KOPT-K1 (cell line): ENCODE measurements at regions not wholly inside any gene's neighbourhood (a gene's known extent, or its start where the extent isn't known, plus 50 kb on each side); places are given as distances from the start of the nearest gene placed in this dataset.
A peak's percentile ranks its signal among the peaks of the same experiment; 100 is the strongest.

ENCODE experiments used
- H3K27ac ChIP-seq: fragments of 200-600 bp; sonication (generic); 2 replicates; pipeline ENCODE4 v1.5.1; 2016; ENCODE audit warnings: antibody characterized with exemption, mild to moderate bottlenecking, low read depth, low read length; ENCODE audit not compliant: poor library complexity, severe bottlenecking
- H3K36me3 ChIP-seq: fragments of 200-600 bp; sonication (generic); 2 replicates; pipeline ENCODE4 v1.5.1; 2017; ENCODE audit warnings: antibody characterized with exemption, mild to moderate bottlenecking, low read length, moderate library complexity; ENCODE audit not compliant: insufficient read depth
- H3K9me3 ChIP-seq: fragments of 200-600 bp; sonication (generic); 2 replicates; pipeline ENCODE4 v1.5.1; 2017; ENCODE audit warnings: antibody characterized with exemption, low read length, mild to moderate bottlenecking; ENCODE audit not compliant: insufficient read depth, poor library complexity, severe bottlenecking

DNA sequence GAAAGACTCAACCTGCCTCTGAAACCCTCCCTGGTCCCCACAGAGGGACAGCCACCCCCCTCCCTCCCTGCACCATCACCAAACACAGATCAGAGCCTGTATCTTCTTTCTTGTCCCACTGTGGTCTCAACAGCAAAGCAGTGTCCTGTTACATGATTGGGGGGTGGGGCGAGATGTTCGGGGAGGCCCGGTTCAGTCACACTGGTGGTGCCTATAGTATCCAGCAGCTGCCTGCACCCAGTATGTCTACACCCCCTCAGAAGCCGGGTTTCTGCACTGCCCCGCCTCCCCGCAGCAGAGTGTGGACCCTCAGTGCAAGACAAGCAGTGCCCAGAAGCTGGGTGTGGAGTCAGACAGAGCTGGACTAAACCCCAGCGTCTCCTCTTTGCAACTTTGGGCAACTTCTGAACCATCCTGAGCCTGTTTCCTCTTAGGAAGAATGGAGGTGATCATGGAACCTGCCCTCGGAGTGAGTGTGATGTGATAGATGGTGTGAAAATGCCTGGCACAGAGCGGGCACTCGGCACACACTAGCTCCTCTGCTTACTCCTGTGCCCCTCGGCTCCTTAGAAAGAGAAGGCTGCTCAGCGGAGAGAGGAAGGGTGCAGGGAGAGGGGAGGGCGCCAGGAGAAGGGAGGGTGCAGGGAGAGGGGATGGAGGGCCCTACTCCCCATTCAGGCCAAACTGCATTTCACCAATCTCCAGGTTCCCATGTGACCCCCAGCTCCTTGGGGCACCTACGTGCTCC lies 84.0 kb upstream of the TNRC6C start:
- H3K36me3 ChIP-seq = no peaks in the 10 kb centered on the region
- peaks cover 14% of the 10 kb centered on the region for H3K9me3 ChIP-seq
- H3K27ac ChIP-seq = peak overlapping the region; percentile 70

DNA sequence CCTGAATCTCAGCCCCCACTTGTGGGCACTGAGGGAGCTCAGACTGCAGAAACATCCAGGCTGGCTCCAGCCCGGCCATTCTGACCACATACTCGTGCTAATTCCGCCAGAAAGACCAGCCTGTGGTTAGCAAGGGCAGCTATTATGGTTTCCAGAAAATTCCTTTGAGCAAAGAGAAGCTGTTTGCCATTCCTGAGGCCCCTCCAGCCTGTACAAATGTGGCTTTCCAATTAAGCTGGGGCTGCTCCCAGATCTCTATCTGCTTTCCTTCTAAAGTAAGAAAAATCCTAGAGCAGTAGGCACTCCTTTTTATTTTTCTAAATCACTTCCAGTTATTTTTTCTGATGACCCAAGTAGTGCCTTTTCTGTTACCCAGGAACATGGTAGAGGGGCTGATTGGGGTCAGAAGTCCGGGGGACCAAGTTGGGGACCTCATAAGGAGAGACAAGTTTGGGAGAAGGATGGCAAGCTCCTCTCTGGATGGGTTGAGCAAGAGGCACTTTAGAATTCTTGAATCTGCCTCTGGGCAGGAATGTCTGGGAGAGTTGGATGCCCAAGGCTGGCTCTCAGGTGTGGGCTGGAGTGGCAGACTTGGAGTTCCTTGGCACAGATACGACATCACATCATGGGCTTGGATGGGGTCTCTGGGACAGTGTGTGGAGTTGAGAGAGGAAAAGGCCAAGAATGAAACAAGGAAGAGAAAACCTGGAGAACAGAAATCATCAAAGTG lies 83.3 kb upstream of the TNRC6C start:
- H3K27ac ChIP-seq = peak overlapping the region; percentile 70
- peaks cover 14% of the 10 kb centered on the region for H3K9me3 ChIP-seq
- no peaks in the 10 kb centered on the region for H3K36me3 ChIP-seq

DNA sequence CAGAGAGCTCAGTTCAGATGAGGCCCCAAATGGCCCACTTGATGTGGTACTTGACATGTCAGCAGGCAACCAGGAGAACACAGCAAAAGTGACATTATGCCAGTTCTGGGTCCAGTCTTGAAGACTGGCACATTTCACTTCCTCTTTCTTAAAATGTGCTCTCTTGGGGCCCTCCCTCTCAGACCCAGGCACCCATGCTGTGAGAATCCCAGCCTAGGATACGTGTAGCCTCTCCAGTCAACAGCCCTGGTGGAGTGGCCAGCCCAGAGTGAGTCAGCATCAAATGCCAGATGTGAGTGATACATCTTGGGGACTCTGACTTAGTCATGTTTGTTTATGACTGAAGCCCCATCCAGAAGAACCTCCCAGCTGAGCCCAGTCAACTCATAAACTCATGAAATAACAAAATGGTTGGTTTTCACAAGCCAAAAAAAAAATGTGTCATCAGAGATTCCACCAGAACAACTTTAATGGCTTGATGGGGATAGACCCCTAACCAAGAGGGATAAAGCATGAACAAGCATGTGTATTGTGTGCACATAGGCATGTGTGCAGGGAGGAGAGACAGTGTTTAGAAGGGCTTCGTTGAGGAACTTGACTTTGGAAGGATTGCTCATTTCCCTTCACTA lies 82.5 kb upstream of the TNRC6C start:
- no peaks in the 10 kb centered on the region for H3K36me3 ChIP-seq
- H3K9me3 ChIP-seq = peaks cover 14% of the 10 kb centered on the region
- H3K27ac ChIP-seq = no peak overlapping the region

DNA sequence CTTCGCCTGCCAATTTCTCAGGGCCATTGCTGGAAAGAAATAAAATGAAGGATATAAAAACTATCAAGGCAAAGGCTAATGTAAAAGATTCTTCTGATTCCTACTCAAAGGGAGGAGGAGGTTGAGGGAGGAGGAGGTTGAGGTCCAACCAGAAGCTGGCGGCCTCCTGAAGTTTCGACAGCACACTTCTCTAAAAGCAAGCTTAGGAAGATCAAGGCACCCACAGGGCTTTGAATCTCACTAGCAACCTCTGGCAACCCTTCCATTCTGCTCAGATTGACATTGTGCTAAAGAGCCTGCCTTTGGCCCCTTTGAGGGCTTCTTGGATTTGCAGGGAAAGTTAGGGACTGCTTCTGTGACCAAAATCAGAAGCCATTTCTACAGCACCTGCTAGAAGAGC lies 81.5 kb upstream of the TNRC6C start:
- Histone ChIP-seq H3K36me3 (no peaks in the 10 kb centered on the region), H3K9me3 (peaks cover 14% of the 10 kb centered on the region)

DNA sequence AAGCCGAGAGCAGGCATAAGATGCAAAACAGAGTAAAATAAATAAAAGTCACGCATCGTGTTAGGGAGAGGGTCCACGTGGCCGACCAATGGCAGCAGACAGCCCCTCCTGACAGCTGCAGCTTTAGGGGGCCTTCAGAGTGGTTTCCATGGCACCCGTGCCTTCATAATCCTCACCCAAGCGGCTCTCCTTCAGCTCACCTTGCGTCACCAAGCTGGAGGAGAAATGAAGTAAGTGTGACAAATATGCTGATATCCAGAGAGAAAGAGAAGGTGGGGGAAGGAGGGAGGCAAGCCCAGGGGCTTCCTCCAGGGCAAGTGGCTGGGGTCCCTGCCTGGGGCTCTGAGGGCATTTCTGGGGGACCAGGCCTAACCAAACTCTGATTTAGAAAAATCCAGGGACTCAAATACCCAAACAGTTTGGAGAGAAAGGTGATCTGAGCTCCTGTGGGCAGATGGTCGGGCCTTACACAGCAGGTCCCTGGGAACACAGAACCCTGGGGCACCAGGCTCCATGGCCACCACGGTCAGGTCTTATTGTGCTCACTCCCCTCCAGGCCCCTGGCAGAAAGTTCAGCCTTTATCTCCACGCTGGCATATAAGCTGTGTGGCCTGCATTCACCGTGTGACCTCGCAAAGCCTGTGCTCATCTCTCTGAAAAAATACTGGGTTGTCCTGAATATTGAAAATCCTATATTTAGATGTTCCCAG lies 80.7 kb upstream of the TNRC6C start:
- H3K27ac ChIP-seq = peak overlapping the region; percentile 14
- peaks cover 14% of the 10 kb centered on the region for H3K9me3 ChIP-seq
- H3K36me3 ChIP-seq = no peaks in the 10 kb centered on the region

More for the DNA sequence above, 81.5 kb upstream of the TNRC6C start:
- H3K27ac ChIP-seq = peak overlapping the region; percentile 14

DNA sequence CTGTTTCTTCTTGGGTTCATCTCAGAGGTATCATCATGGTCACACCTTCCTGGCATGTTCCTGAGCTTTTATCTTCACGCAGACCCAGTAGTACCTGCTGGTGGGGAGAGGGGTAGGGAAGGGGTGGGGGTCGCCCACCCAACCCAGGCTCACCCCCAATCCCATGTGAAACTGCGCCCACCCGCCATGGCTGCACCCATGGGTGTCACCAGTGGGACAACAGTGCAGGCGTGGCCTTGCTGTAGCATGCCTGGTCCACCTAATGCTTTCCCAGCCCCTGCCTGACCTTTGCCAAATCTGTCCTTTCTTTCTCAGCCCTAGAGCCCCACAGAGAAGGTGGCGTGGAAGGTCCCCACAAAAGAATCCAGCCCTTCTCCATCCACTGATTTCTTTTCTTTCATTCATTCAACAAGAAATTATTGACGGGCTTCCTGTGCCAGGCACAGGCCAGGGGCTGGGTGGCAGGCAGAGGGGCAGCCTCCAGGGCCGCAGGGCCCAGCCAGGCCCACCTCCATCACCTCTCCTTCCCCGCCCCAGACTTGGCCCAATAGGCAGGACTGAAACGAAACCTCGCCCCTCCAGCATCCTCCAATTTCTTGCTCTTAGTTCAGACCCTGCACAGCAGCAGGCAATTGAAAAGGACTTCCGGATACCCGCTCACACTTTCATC lies 79.1 kb upstream of the TNRC6C start:
- no peaks in the 10 kb centered on the region for H3K36me3 ChIP-seq
- H3K9me3 ChIP-seq = peaks cover 14% of the 10 kb centered on the region
- H3K27ac ChIP-seq = no peak overlapping the region

DNA sequence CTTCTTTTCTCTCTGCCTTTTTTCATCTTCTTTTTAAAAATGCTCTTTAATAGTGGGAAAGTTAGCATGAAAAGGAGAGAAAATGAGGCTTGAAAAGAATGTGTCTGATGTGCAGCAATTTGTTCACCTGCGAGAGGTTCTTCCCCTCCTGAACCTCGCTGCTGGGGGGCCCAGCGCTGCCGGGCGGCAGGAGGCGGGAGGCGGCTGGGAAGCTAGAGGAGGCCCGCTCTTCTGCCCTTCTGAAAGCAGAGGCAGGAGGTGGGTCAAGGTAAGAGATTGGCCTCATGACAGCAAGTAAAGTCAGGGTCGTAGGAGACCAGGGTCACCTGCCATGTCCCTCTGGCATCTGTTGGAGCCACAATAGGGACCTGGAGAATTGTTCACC lies 78.6 kb upstream of the TNRC6C start:
- Histone ChIP-seq H3K27ac (peak overlapping the region; percentile 72), H3K9me3 (peaks cover 14% of the 10 kb centered on the region), H3K36me3 (no peaks in the 10 kb centered on the region)

DNA sequence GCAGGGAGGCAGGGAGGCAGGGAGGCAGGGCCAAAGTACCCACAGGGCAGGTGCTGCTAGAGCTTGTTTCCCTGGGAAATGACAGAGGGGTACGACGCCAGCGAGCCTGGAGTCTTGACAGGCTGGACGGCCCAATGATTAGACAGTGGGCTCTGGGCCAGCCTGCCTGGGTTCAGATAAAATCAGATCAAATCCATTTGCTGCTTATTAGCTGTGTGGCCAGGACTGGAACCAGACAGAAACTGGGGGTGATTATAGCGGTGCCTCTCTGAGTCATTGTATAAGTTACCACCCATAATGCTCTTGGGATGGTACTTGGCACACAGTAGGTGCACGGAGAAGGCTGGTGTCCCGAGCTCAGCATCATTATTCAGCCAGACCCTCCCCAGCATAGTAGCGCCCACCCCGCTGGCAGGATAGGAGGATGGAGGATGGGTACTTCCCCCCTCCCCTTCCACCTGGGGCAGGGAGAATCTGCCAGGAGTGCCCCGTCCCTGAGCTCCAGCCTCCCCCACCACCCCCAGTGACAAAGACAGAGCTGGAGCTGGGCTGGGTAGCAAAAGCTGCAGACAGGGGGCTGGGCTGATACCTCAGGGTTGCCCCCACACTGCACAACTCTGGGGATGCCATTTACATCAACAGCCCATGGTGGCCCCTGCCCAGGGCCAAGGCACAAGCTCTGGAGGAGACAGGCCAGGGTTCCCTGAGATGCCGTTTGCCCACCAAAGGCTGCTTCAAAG lies 77.6 kb upstream of the TNRC6C start:
- peak overlapping the region; percentile 72 for H3K27ac ChIP-seq

DNA sequence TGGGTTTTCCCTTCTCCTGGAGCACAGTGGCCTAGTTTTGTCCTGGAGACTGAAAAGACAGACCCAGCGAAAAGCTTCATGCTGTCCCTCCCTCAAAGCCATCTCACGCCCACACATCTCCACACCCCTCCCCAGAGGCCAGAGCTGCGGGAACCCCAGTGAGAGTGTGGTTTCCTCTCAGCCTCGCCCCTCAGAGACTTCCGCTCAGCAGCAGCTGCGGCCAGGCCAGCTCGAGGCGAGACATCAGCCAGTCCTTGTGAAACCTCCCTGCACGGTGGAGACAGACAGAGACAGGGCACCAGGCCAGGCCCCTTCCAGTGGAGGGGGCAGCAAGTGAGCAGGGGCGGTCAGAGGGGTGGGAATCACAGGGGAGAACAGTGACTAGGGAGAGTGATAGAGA lies 77.0 kb upstream of the TNRC6C start:
- Histone ChIP-seq H3K36me3 (no peaks in the 10 kb centered on the region), H3K9me3 (peaks cover under 1% of the 10 kb centered on the region), H3K27ac (peak overlapping the region; percentile 72)

More for the DNA sequence above, 77.6 kb upstream of the TNRC6C start:
- Histone ChIP-seq H3K9me3 (peaks cover 7% of the 10 kb centered on the region), H3K36me3 (no peaks in the 10 kb centered on the region)

DNA sequence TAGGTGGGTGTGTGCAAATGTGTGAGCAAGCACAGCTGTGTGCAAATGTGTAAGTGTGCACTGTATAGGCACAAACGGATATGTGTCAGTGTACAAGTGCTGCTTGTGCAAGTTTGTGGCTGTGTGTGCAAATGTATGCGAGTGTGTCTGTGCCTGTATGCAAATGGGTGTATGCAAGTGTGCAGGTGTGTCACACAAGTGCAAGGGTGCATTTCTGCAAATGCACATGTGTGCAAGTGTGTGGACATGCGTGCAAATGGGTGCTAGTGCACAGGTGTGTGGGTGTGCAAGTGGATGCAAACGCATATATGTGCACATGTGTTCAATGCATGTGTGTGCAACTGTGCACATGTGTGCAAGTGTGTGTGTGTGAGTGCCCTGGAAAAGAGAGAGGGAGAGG lies 76.5 kb upstream of the TNRC6C start:
- H3K9me3 ChIP-seq = no peaks in the 10 kb centered on the region
- H3K27ac ChIP-seq = peak overlapping the region; percentile 72
- H3K36me3 ChIP-seq = no peaks in the 10 kb centered on the region

DNA sequence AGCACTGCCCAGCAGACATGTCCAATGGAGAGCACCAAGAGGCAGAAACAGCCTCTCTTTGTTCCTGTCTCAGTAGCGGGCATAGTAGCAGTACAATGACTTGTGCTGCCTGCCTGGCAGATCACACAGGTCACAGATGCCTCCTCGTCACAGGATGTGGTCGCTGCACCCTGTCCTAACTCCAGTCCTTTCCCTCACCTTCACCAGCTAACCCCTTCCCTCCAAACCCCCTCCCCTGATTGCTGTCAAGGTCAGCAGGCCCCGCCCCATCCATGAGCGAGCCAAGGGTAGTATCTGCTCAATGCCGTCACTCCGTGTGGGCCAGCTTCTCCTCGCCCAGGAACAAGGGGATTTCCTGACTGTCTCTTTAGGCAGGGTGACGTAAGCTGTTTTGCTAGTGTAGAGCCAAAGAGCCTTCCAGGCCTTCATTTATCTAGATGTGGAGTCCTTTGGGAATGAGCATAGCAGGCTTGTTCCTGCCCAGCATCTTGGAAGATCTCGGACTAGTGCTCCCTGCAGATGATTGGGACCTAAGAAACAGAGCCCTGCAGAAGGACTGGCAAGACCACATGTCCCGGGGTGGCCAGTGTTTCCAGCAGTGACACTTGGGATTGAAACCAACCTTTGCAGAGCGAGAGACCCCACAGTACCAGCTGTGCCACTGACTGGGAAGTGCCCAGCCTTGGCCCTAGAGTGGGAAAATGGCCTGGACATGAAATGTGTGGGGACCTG lies 75.9 kb upstream of the TNRC6C start:
- no peaks in the 10 kb centered on the region for H3K9me3 ChIP-seq
- H3K27ac ChIP-seq = peak overlapping the region; percentile 72
- H3K36me3 ChIP-seq = no peaks in the 10 kb centered on the region

DNA sequence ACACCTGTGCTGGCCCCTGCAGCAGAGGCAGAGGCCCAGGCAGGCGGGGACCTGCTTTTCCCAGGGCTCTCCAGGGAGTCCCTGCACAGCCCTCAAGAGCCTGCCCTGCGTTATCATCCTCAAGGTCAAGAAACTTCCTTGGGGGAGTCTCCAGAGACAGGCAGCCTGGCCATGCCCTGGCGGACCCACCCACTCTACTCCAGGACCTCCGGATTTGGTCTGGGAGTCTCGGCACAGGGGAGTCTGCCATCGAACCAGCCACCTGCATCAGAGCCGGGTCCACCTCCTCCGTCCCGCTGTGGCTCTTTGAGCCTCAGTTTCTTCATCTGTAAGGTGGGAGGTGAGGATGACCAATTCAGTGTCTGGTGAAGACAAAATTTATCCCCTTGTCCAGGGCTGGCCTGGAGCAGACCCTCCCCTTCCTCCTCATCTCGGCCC lies 75.3 kb upstream of the TNRC6C start:
- Histone ChIP-seq H3K36me3 (no peaks in the 10 kb centered on the region), H3K9me3 (no peaks in the 10 kb centered on the region), H3K27ac (peak overlapping the region; percentile 72)

DNA sequence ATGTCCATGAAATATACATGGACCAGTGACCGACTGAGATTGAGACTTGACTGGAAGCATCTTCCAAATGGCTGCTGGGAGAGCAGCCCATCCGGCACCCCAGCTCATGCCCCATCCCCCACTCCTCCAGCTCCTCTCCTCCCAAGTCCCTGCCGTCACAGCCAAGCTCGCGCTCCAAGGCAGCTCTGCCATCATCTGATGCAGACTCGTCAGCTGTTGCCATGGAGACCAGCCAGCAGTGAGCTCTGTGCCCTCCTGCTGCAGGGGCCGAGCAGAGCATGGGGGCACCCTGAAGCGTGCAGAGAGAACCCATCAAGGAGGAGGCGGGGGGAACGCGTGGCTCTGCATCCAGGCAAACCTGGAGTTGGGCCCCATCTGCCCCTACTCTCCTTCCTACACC lies 74.5 kb upstream of the TNRC6C start:
- Histone ChIP-seq H3K36me3 (no peaks in the 10 kb centered on the region), H3K27ac (no peak overlapping the region), H3K9me3 (no peaks in the 10 kb centered on the region)
